ENCODE measurements at regions not wholly inside any gene's neighbourhood (a gene's known extent, or its start where the extent isn't known, plus 50 kb on each side); places are given as distances from the start of the nearest gene placed in this dataset.

GRCh38 chr2:53403792-53404413 lies 363.7 kb upstream of the CHAC2 start:
- peak; percentile 89 for DNase-seq (ENCODE audit: low read depth, low spot score)
- H3K27ac ChIP-seq: peak overlapping the region; percentile 100

GRCh38 chr2:53397085-53397484 lies 370.5 kb upstream of the CHAC2 start:
- peak overlapping the region; percentile 88 for H3K27ac ChIP-seq
- DNase-seq (ENCODE audit: low read depth, low spot score): no peak

- H3K27ac ChIP-seq: no peak overlapping the region
- DNase-seq (ENCODE audit: low read depth, low spot score): no peak
These were observed 386.3 kb upstream of the CHAC2 start for GRCh38 chr2:53381271-53381670.

GRCh38 chr2:53379547-53379946 lies 388.1 kb upstream of the CHAC2 start:
- no peak for DNase-seq (ENCODE audit: low read depth, low spot score)
- no peak overlapping the region for H3K27ac ChIP-seq

- no peak overlapping the region for H3K27ac ChIP-seq
- no peak for DNase-seq (ENCODE audit: low read depth, low spot score)
These were observed 388.8 kb upstream of the CHAC2 start for GRCh38 chr2:53378791-53379190.

GRCh38 chr2:53373126-53373525 lies 394.5 kb upstream of the CHAC2 start:
- H3K27ac ChIP-seq: no peak overlapping the region
- no peak for DNase-seq (ENCODE audit: low read depth, low spot score)

GRCh38 chr2:53366543-53366942 lies 401.1 kb upstream of the CHAC2 start:
- no peak overlapping the region for H3K27ac ChIP-seq
- no peak for DNase-seq (ENCODE audit: low read depth, low spot score)

GRCh38 chr2:53362934-53363333 lies 404.7 kb upstream of the CHAC2 start:
- DNase-seq (ENCODE audit: low read depth, low spot score): no peak
- H3K27ac ChIP-seq: no peak overlapping the region

- H3K27ac ChIP-seq: no peak overlapping the region
- no peak for DNase-seq (ENCODE audit: low read depth, low spot score)
These were observed 411.2 kb upstream of the CHAC2 start for GRCh38 chr2:53356291-53356905.

- H3K27ac ChIP-seq: peak overlapping the region; percentile 51
- peak; percentile 36 for DNase-seq (ENCODE audit: low read depth, low spot score)
These were observed 414.2 kb upstream of the CHAC2 start for GRCh38 chr2:53353135-53354114.

GRCh38 chr2:53347269-53347668 lies 420.3 kb upstream of the CHAC2 start:
- DNase-seq (ENCODE audit: low read depth, low spot score): no peak
- H3K27ac ChIP-seq: no peak overlapping the region

- DNase-seq (ENCODE audit: low read depth, low spot score): no peak
- H3K27ac ChIP-seq: no peak overlapping the region
These were observed 425.4 kb upstream of the CHAC2 start for GRCh38 chr2:53342248-53342647.

GRCh38 chr2:53334610-53335009 lies 433.0 kb upstream of the CHAC2 start:
- no peak overlapping the region for H3K27ac ChIP-seq
- DNase-seq (ENCODE audit: low read depth, low spot score): no peak

GRCh38 chr2:53331667-53332066 lies 435.9 kb upstream of the CHAC2 start:
- no peak for DNase-seq (ENCODE audit: low read depth, low spot score)
- no peak overlapping the region for H3K27ac ChIP-seq

- DNase-seq (ENCODE audit: low read depth, low spot score): no peak
- no peak overlapping the region for H3K27ac ChIP-seq
These were observed 449.7 kb upstream of the CHAC2 start for GRCh38 chr2:53317861-53318260.

GRCh38 chr2:53315149-53315548 lies 452.5 kb upstream of the CHAC2 start:
- peak; percentile 3 for DNase-seq (ENCODE audit: low read depth, low spot score)
- H3K27ac ChIP-seq: peak overlapping the region; percentile 84

- DNase-seq (ENCODE audit: low read depth, low spot score): no peak
- peak overlapping the region; percentile 84 for H3K27ac ChIP-seq
These were observed 452.9 kb upstream of the CHAC2 start for GRCh38 chr2:53314718-53315117.

- peak; percentile 96 for DNase-seq (ENCODE audit: low read depth, low spot score)
- peak overlapping the region; percentile 84 for H3K27ac ChIP-seq
These were observed 454.0 kb upstream of the CHAC2 start for GRCh38 chr2:53313644-53314043.

GRCh38 chr2:53312721-53313120 lies 454.9 kb upstream of the CHAC2 start:
- peak; percentile 46 for DNase-seq (ENCODE audit: low read depth, low spot score)
- H3K27ac ChIP-seq: peak overlapping the region; percentile 84

GRCh38 chr2:53312181-53312580 lies 455.4 kb upstream of the CHAC2 start:
- H3K27ac ChIP-seq: peak overlapping the region; percentile 84
- DNase-seq (ENCODE audit: low read depth, low spot score): no peak

- H3K27ac ChIP-seq: no peak overlapping the region
- no peak for DNase-seq (ENCODE audit: low read depth, low spot score)
These were observed 464.5 kb upstream of the CHAC2 start for GRCh38 chr2:53303012-53303578.
